ENCODE measurements at regions not wholly inside any gene's neighbourhood (a gene's known extent, or its start where the extent isn't known, plus 50 kb on each side); places are given as distances from the start of the nearest gene placed in this dataset.

DNA sequence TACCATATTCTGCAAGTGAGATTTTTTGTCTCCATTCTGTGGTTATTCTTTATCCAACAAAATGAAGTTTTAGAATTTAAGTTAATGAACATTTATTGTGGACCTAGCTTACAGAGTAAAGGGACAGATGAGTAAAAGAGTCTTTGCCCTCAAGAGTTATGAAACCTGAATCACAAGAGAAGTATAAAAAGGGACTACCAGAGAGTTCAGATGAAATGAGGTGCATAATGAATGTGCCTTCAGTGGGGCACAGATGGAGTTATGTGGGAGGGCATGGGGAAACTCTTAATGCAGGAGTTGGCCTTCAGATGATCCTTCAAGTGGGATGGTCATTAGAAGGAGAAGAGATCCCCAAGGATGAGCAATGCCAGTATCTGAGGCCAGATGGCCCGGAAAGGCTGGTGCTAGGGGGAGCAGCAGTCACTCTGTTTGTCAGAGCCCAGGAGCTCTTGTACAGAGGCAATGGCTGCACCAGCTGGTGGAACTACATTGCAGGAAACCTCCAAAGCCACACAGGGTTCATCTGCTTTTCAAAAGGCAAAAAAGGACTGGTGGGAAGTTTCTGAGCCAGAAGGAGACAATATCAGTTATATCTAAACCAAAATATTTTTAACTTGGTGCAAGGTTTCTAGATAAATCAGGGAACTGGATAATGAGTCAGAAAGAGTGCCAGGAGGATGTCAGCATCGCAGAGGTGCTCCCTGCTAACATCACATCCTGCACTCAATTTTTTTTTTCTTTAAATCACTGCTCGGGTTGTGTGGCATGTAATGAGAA, 162.0 kb downstream of the KLF6 start:
- no peak for DNase-seq

DNA sequence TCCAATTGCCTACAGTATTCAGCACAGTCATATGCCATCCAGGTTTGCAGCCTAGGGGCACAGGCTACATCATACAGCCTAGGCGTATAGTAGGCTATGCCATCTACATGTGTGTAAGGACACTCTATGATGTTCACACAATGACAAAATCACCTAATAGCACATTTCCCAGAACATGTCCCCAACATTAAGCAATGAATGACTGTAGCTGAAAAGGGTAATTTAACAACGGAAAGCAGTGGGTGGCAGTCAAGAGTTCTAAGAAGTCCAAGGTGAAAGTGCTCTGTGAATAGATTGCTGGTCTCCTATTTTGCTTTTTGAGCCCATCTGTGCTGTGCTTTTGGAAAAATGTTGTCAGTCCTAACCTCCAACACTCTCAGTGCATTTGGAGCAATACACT, 162.6 kb downstream of the KLF6 start:
- DNase-seq, result no peak

DNA sequence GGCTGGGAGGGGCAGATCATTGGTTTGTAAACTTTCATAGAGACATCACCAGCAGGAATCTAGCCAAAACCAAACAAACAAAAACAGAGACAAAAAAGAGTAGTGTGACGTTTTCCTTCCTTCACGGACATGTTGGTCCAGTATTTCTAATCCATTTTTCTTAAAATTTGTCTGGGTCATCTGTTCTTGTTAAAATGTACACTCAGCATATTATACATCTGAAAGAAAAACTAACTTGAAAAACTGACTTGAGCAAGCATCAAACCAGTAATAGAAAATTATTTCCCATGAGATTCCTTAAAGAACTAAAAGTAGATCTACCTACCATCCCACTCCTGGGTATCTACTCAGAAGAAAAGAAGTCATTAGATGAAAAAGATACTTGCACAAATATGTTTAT, 164.2 kb downstream of the KLF6 start:
- no peak for DNase-seq

DNA sequence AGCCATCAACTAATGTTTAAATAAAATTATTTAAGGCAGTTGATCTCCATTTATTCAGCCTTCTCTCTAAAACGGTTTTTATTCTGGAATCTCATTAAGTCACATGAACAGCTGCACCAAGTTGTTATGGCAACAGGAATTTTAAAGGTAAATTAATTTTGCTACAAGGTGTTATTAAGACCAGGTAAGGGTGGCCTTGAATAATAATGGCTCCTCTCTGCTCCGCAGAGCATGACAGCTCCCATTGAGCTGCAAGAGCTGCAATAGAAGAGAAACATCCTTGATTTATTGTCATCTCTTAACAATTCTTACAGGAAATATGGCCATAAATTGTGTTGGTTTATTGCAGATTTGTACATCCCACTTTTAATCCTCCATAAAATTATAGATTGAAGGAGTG, 165.8 kb downstream of the KLF6 start:
- DNase-seq, result no peak

DNA sequence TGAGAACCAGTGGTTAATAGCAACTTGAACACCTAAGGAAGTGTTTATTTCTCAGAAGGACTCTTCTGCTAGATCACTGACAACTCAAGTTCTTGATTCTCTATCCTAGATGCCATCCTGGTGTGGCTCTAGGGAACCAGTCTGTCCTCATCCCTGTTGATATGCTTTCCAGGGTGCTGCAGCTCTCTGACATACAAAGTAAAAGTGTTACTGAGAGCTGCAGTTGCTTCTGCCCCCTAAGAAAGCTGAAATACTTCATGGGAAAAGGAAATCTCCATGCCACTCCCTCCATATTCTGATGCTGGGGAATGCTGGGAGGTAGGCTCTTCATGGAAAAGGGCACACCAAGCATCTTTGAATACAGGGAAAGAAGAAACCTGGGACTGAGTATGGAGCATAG, 168.1 kb downstream of the KLF6 start:
- no peak for DNase-seq

DNA sequence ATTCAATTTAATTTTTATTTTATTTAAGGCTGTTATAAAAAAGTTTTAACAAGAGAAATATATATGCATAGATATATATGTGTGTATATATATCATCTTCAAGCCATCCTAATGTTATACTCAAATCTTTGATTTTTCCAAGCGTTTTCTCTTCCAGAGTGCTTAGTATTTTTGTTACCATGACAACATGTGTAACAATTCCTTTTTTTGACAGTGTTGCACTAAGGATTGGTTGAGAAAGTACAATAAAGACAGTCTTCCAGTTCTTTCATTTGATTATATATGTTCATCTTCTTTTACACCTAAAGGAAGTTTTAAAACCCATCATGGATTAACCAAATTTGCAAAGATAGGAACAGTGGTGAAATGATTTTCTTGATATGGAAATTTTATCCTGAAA, 171.7 kb downstream of the KLF6 start:
- DNase-seq, result no peak

DNA sequence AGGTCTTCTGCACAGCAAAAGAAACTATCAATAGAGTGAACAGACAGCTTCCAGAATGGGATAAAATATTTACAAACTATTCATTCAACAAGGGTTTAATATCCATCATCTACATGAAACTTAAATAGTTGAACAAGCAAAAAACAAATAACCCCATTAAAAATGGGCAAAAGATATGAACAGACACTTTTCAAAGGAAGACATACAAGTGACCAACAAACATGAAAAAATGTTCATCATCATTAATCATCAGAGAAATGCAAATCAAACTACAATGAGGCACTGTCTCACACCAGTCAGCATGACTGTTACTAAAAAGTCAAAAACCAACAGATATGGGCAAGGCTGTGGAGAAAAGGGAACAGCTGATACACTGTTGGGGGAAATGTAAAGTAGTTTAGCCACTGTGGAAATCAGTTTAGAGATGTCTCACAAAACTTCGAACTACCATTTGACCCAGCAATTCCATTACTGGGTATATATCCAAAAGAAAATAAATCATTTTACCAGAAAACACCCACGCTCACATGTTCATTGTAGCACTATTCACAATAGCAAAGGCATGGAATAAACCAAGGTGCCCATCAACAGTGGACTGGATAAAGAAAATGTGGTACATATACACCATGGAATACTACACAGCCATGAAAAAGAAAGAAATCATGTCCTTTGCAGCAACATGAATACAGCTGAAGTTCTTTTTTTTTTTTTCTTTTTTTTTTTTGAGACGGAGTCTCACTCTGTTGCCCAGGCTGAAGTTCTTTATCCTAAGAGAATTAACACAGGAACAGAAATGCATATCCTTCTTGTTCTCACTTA, 172.6 kb downstream of the KLF6 start:
- no peak for DNase-seq

DNA sequence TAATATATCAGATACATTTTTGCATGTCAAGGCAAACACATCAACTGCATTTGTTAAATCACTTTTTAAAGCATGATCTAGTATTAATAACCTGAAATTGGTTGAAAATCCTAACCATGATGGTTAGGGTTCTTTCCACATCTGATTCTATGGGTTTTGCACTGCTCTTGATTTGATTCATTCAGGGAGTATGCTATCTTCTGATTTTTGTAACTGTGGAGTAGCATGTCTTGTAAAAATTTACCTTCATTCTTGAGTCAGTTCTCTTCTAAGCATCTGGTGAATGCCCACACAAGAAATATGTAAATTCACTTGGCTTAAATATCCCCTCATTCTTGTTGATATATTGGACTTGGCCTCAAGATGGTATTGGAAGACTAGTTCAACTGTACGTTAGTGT, 178.7 kb downstream of the KLF6 start:
- no peak for DNase-seq

DNA sequence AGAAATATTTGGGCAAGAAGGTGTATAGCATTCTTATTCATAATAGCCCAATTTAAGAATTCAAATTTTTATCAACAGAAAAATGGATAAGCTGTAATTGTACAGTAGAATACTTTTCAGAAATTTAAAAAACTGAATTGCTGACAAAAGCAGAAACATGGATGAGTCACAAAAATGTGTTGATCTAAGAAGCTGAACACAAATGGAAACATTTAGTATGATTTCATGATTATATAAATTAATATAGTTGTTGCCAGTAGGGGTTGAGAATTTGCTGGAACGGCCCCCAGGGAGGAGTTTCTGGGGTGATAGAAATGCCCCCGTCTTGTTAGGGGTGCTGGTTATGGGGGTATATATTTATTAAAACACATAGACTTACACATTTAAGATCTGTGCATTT, 179.1 kb downstream of the KLF6 start:
- DNase-seq, result no peak

DNA sequence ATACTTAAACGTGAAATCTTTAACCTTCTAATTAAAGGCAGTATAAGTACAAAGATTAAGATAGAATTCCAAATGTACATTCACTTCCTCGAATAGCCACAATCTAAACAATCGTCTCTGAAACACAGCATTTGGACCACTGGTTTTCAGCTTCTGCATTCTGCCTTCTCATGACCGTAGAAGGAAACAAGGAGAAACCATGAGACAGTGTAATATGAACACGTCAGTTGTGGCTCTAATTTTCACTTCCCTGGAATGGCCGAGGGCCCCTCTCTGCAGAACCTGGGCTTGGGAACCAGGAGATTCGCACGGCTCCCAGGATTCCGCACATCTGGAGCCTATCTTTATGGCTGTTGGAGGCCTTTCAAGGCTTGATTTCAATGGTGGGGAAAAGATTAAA, 189.3 kb downstream of the KLF6 start:
- DNase-seq, result no peak

DNA sequence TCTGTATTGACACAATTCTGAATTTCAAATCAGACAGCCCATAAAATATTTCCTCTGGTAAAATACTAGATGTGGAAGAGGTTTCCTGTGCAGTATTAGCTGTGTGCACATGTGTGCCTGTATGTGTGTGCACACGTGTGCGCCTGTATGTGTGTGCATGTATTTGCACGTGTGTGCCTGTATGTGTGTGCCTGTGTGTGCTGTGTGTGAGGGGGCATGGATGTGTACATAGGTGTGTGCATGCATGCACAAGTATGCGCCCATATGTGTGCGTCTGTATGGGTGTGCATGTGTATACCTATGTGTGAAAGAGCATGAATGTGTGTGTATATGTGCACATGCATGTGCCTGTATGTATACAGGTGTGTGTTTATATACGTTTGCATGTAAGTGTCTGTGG, 191.4 kb downstream of the KLF6 start:
- no peak for DNase-seq

DNA sequence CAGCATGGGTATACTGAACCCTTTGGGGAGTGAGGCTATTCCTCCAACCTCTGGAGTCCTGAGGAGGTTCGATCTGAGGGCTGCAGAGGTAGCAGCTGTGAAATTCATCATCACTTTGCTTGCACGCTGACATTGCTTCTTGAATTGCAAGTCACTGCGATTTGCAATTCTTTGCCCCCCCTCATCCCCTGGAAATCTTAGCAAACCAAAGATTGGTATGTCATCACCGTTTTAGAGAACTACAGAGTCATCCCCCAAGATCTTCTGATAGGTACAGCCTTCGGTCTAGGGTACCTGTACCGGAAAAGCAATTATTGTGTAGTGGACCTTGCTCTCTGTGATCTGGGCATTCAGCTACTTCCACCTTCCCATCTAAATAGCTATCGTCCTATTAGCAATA, 192.6 kb downstream of the KLF6 start:
- DNase-seq, result no peak

DNA sequence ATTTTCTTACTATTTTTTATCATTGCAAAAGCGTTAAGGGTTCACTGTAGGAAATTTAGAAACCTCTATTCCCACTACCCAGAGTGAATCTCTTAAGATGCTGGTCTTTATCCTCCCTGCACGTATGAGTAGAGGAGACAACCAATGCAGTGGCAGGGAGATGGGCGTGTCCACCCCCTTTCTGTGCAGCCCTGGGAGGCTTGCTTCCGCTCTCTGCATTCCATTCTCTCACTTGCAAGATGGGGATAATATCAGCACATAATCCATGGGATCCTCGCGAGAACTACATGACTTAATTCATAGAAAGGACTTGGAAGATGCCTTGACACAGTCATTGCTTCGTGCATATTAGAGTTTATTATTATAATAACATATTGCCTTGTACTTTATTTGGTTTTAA, 196.2 kb downstream of the KLF6 start:
- no peak for DNase-seq

DNA sequence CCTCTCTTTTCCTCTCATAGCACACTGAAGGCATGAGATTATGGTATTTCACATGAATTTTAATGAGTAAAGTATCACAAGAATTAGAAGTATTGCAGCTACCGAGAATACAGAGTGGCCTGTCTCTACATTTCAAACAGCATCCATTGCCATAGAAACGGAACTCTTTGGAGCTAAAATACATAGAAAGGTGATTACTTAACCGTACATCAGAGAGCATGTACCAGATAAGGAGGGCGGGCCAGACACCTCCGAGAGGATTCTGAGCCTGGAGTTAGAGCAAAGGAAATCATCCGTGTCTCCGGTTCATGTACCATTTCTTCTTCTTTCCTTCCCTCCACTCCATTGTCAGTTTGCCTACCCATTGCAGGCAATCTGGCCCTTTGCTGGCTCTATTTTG, 196.7 kb downstream of the KLF6 start:
- DNase-seq, result no peak

DNA sequence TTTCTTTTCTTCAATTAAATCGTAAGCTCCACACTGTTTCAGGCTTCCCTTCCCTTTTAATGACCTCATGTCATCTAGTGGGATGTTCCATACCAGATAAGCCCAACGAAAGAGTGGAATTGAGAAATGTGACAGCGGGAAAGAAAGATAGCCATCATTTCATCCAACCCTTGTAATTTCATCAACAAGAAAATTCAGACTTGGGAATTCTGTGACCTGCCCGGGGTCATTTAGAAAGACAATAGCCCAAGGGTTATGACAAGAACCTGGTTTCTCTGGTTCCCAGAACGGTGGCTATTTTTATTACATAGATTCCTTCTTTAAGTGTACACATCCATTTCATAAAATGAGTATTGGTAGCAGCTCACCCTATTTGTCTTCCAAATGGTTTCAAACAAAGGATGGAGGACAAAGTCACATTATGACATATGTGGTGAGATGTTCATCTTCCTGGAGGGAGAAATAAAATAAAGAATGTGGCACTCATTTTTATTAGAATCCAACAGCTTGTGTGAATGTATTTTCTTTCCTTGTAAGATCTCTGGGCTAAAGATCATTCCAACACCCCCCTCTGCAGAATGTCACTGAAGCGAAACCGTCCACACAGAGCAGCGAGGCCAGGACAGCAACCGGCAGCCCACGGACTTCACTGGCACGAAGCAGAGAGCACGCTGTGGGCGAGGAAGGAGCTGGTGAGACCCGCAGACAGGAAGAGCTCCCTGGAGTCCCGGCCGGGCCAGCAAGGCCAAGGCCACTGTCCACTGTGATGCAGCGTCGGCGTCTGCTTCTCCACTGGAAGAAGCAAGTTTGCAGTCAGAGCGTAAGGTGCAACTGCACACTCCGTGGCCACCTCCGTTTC, 199.9 kb downstream of the KLF6 start:
- no peak for DNase-seq

DNA sequence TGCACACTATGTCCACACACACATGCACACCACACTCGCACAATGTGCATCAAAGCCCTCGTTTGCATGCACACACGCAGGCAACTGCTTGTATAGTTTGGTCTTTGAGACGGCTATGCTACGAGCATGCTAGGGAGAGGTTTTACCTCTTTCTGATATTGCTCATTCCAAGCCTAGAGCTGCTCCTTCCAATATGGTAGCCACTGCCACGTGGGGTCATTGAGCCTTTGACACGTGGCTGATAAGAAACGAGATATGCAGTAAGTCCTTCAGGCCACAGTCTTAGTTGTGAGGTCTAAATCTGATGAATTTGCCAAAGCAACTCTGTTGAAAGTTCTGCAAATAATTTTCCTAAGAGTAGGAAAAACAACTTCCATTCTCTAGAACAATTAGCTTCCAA, 204.4 kb downstream of the KLF6 start:
- DNase-seq, result no peak

DNA sequence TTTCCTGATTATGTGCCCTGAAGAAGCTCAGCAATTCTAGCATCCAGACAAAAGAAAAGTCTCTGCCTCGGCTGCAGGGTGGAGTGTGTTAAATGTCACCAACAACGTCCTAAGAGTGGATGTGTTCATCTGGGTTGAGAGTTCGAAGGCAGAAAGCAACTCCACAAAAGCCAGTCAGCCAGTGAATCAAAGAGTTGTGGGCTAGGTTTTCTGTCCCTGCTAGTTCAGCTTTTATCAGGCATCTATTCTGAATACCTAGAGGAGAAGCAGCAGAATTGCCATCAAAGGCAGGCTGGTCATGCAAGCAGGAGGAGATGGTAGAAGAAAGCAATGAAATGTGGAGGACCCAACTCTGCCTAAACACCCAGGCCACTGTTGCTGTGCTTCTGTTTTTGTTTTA, 205.2 kb downstream of the KLF6 start:
- no peak for DNase-seq

DNA sequence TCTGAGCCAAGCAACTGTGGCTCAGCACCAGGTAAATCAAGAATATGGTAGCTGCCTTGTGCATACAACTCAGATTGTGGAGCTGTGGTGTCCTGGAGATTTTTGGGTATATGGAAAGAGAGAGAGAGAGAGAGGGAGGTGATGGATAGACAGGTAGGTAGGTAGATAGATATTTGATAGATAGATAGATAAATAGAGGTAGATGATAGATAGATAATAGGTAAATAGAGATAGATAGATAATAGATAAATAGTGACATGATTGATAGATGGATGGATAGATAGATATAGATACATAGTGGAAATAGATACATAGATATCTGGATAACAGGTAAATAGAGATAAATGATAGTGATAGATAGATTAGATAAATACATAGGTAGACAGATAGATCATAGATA, 206.3 kb downstream of the KLF6 start:
- no peak for DNase-seq

DNA sequence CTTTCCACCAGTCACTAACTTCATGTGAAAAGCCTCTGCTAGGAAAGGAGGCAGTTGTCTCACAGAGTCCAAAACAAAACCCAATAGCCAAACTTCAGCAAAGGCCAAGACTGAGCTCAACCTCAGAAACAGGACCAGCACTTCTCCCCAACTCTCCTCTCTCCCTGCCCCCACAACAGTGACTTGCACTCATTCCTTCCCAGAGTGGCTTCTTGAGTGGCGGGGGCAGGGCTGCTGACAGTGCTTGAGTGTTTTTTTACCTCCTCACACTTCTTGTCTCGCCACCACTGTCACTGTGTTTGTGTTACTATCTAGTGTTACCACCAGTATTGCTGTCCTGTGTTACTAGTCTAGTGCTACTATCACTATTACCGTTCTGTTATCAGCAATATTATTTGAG, 206.8 kb downstream of the KLF6 start:
- DNase-seq, result no peak

DNA sequence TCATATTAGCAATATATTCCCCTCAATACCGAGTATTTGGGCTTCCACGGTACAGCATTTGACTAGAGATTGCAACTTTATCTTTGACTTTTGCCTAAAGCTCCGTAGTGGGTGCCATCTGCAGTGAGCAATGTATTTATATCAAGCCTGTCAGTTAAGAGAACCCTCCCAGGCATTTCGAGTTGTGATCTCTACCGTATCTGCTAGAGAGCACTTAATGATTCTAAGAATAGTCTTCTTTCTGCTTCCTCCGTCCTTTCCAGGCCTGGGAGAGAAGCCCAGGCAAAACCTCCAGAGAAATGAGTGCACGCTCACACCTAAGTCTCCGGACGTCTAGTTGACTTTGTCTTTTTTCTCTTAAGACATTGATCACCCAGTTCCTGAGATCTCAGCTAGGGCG, 210.6 kb downstream of the KLF6 start:
- no peak for DNase-seq

DNA sequence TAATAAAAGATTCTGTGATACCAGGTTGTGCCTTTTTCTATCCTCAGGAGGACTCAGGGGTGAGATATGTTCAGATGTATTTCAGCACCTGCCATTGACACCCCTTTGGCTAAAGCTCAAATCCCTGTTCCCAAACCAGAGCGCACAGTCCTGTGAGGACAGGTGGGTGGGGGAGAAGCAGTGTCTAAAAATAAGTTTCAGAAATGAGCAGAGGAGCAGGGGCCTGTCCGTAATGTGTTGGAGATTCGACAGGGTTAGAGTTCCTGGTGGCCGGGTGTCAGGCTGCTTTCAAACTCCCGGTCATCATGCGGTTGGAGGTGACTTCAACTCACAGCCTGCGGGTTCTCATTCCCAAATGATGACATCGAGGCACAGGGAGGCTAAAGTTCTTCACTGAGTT, 211.5 kb downstream of the KLF6 start:
- DNase-seq, result no peak

DNA sequence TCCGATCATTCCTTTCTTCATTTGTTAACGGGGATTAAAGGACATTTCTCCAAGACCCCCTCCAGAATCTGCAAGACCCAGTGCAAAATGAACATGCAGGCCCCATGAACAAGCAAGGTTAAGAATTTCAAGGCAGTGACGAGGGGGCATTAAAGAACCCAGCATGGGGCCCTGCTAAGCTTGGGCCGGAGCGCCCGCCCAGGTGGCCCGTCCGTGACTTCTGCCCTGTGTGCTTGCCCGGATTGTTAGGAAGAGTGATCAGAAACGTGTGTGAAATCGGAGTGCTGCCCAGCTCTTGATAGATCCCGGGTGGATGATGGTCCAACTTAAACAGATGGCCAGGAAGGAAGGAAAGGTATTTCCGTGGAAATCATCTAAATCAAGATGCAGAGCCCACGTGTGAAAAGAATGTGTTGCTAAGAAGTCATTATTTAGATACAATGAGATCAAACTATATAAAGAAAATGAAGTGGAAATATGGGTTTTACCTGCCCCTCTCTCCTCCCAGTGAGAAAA, 213.6 kb downstream of the KLF6 start:
- no peak for DNase-seq

DNA sequence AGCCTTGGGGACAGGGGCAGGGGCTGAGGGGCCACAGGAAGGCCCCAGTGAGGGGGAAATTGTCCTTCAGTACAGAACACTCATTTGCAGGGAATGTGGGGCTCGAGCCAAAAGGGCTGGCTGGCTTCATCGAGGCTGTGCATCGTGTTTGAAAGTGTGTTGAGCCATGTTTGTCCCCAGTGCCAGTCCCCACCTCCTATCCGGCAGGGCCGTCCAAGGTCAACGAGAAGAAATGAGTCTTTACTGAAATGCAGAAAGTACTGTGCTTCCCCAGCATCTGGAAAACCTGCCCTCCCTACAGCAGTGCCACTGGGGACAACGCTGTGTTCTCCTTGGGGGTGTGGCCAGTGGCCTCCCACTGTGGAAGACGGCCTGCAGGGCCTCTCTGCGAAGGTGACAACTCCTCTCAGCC, 214.1 kb downstream of the KLF6 start:
- no peak for DNase-seq

Measured in central memory CD4-positive, alpha-beta T cell (primary cell).